HepG2 (cell line): ENCODE measurements at regions not wholly inside any gene's neighbourhood (a gene's known extent, or its start where the extent isn't known, plus 50 kb on each side); places are given as distances from the start of the nearest gene placed in this dataset.

Experiments
- AGO2 ChIP-seq: fragments of 200-400 bp; formaldehyde crosslinking; optimal IDR thresholded peaks from 2 replicates; pipeline ENCODE3; 2017; ENCODE audit warnings: mild to moderate bottlenecking, low read depth, low read length, moderate library complexity
- ATF6 ChIP-seq: sonication (generic); formaldehyde crosslinking; conservative IDR thresholded peaks from 2 replicates; pipeline ENCODE4 v1.4.0; 2020; ENCODE audit warnings: missing genetic modification reagents
- ATM ChIP-seq: fragments of 450-650 bp; IDR thresholded peaks from 2 replicates; pipeline ENCODE4 v1.7.1; 2017; ENCODE audit warnings: mild to moderate bottlenecking, borderline replicate concordance
- CBFB ChIP-seq: sonication (generic); formaldehyde crosslinking; IDR thresholded peaks from 2 replicates; pipeline ENCODE4 v1.4.0; 2020; ENCODE audit warnings: missing genetic modification reagents
- CC2D1A ChIP-seq: sonication (generic); formaldehyde crosslinking; IDR thresholded peaks from 2 replicates; pipeline ENCODE4 v1.8.1; 2023; ENCODE audit warnings: mild to moderate bottlenecking, missing genetic modification reagents
- DDIT3 ChIP-seq: sonication (generic); formaldehyde crosslinking; IDR thresholded peaks from 2 replicates; pipeline ENCODE4 v1.4.0; 2020; ENCODE audit warnings: mild to moderate bottlenecking, missing genetic modification reagents
- FOXA3 ChIP-seq: IDR thresholded peaks from 2 replicates; pipeline ENCODE4 v1.6.1; 2016; ENCODE audit warnings: missing genetic modification reagents, missing compliant biosample characterization
- GLI4 ChIP-seq: sonication (generic); formaldehyde crosslinking; IDR thresholded peaks from 2 replicates; pipeline ENCODE4 v1.5.1; 2020; ENCODE audit warnings: missing genetic modification reagents, mild to moderate bottlenecking, moderate library complexity, borderline replicate concordance
- GZF1 ChIP-seq: sonication (generic); formaldehyde crosslinking; IDR thresholded peaks from 2 replicates; pipeline ENCODE4 v1.5.1; 2020; ENCODE audit warnings: mild to moderate bottlenecking, missing genetic modification reagents
- KDM1A ChIP-seq: IDR thresholded peaks from 2 replicates; pipeline ENCODE4 v1.6.1; 2016; ENCODE audit warnings: missing compliant biosample characterization
- KDM6A ChIP-seq: IDR thresholded peaks from 2 replicates; pipeline ENCODE4 v1.6.1; 2016; ENCODE audit warnings: low read depth
- MAFK ChIP-seq, 2 experiments: IDR thresholded peaks in 1 of 2; conservative IDR thresholded peaks in 1 of 2; 2 replicates each; pipeline ENCODE4 v1.6.1; 2011; ENCODE audit warnings: improper control_type of control experiment in 2 of 2, low read length in 2 of 2
- MIXL1 ChIP-seq: IDR thresholded peaks from 2 replicates; pipeline ENCODE4 v1.6.1; 2016
- NR2C2 ChIP-seq: sonication (generic); formaldehyde crosslinking; IDR thresholded peaks from 2 replicates; pipeline ENCODE4 v1.4.0; 2020; ENCODE audit warnings: missing genetic modification reagents, mild to moderate bottlenecking, moderate library complexity, borderline replicate concordance
- PREB ChIP-seq: sonication (generic); formaldehyde crosslinking; IDR thresholded peaks from 2 replicates; pipeline ENCODE4 v1.4.0; 2020; ENCODE audit warnings: missing genetic modification reagents
- TCF7 ChIP-seq: sonication (generic); IDR thresholded peaks from 2 replicates; pipeline ENCODE4 v1.6.1; 2016; ENCODE audit warnings: antibody characterized with exemption, low read depth
- TOE1 ChIP-seq: sonication (generic); formaldehyde crosslinking; IDR thresholded peaks from 2 replicates; pipeline ENCODE4 v1.4.0; 2020; ENCODE audit warnings: mild to moderate bottlenecking, missing genetic modification reagents
- ZBTB21 ChIP-seq: sonication (generic); formaldehyde crosslinking; IDR thresholded peaks from 2 replicates; pipeline ENCODE4 v1.4.0; 2020; ENCODE audit warnings: missing genetic modification reagents
- ZBTB38 ChIP-seq: sonication (generic); formaldehyde crosslinking; IDR thresholded peaks from 2 replicates; pipeline ENCODE4 v1.5.1; 2020; ENCODE audit warnings: mild to moderate bottlenecking, missing genetic modification reagents
- ZFP62 ChIP-seq: sonication (generic); formaldehyde crosslinking; IDR thresholded peaks from 2 replicates; pipeline ENCODE4 v1.4.0; 2020; ENCODE audit warnings: missing genetic modification reagents
- ZNF160 ChIP-seq: sonication (generic); formaldehyde crosslinking; IDR thresholded peaks from 2 replicates; pipeline ENCODE4 v1.8.0; 2022; ENCODE audit warnings: mild to moderate bottlenecking, inconsistent platforms, missing genetic modification reagents
- ZNF17 ChIP-seq: sonication (generic); formaldehyde crosslinking; IDR thresholded peaks from 2 replicates; pipeline ENCODE4 v1.5.0; 2020; ENCODE audit warnings: mild to moderate bottlenecking, missing genetic modification reagents
- ZNF260 ChIP-seq: sonication (generic); formaldehyde crosslinking; IDR thresholded peaks from 2 replicates; pipeline ENCODE4 v1.4.0; 2020; ENCODE audit warnings: missing genetic modification reagents, low read depth, mild to moderate bottlenecking, borderline replicate concordance
- ZNF382 ChIP-seq: sonication (generic); formaldehyde crosslinking; IDR thresholded peaks from 2 replicates; pipeline ENCODE4 v1.5.0; 2020; ENCODE audit warnings: missing genetic modification reagents, mild to moderate bottlenecking, borderline replicate concordance
- ZNF451 ChIP-seq: sonication (generic); formaldehyde crosslinking; IDR thresholded peaks from 2 replicates; pipeline ENCODE4 v1.5.0; 2020; ENCODE audit warnings: mild to moderate bottlenecking, missing genetic modification reagents
- TF ChIP-seq, protein P1 (sequence below): sonication (generic); formaldehyde crosslinking; IDR thresholded peaks from 2 replicates; pipeline ENCODE4 v1.4.0; 2020; ENCODE audit warnings: mild to moderate bottlenecking, missing genetic modification reagents, borderline replicate concordance
- TF ChIP-seq, protein P2 (sequence below): IDR thresholded peaks from 2 replicates; pipeline ENCODE4 v1.6.1; 2016; ENCODE audit warnings: control low read depth

DNA sequence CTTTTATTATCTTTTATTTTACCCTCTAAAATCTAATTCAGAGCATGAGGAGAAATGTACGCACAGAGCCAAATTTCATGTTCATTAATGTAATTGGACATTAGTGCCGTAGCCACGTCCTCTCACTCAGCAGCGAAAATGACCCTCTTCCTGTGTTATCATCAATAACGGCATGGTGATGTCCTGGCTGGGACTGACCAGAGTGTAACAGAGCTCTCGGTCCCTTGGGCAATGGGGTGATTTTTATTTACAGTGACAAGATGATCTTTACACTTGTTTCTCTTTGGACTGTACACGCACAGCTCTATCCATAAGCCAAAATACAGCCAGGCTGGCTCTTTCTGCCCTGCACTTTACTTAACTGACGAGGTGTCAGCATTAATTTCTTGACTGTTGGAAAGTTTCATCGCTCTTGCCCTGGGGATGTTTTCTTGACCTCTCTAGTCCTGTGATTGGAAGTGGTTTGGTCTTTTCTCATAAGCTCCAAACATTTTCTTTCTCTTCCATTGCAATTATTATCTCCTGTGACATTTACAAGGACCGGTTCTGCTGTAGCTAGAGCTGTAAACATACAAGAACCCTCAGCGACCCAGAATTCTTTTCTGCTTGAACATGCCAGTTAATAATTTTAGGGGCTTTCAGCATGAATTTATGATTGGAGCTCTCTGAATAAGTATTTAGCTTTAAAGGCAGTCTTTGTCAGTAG is 308.0 kb upstream of the PIK3C3 start (continued):
- TF ChIP-seq ZBTB21 (CRISPR knock-in tag), result no peak
- no peak for TF ChIP-seq ZNF17 (CRISPR knock-in tag)
- no peak for TF ChIP-seq CBFB (CRISPR knock-in tag)
- TF ChIP-seq PREB (CRISPR knock-in tag), result no peak
- no peak for TF ChIP-seq KDM1A (CRISPR knock-in tag)
- TF ChIP-seq GZF1 (CRISPR knock-in tag), result no peak
- no peak for TF ChIP-seq ZNF382 (CRISPR knock-in tag)
- no peak for TF ChIP-seq KDM6A (CRISPR knock-in tag)
- TF ChIP-seq ATF6 (CRISPR knock-in tag), result no peak
- TF ChIP-seq MIXL1, result 0 out of 2 replicates have a peak, but pooled peaks have one; percentile 18
- TF ChIP-seq MAFK (conservative IDR thresholded peaks at IDR 0.05 in 1 of 2, IDR thresholded peaks at IDR 0.05 in 1 of 2; ENCODE audit: low read length in 2 of 2), result 0 out of 4 replicates have a peak, but pooled peaks of 1 of the 2 experiments have one; percentile 28
- no peak for TF ChIP-seq TOE1 (CRISPR knock-in tag)
- TF ChIP-seq CC2D1A (CRISPR knock-in tag), result no peak
- no peak for TF ChIP-seq NR2C2
- TF ChIP-seq DDIT3 (CRISPR knock-in tag), result no peak
- TF ChIP-seq TCF7, result no peak
- TF ChIP-seq FOXA3, result 0 out of 2 replicates have a peak, but pooled peaks have one; percentile 10
- no peak for TF ChIP-seq AGO2
- TF ChIP-seq, protein P1, sequence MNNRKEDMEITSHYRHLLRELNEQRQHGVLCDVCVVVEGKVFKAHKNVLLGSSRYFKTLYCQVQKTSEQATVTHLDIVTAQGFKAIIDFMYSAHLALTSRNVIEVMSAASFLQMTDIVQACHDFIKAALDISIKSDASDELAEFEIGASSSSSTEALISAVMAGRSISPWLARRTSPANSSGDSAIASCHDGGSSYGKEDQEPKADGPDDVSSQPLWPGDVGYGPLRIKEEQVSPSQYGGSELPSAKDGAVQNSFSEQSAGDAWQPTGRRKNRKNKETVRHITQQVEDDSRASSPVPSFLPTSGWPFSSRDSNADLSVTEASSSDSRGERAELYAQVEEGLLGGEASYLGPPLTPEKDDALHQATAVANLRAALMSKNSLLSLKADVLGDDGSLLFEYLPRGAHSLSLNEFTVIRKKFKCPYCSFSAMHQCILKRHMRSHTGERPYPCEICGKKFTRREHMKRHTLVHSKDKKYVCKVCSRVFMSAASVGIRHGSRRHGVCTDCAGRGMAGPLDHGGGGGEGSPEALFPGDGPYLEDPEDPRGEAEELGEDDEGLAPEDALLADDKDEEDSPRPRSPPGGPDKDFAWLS (CRISPR knock-in tag), result no peak
- no peak for TF ChIP-seq ZFP62 (CRISPR knock-in tag)
- no peak for TF ChIP-seq ZNF160 (CRISPR knock-in tag)
- TF ChIP-seq ZNF451, result no peak
- no peak for TF ChIP-seq GLI4 (CRISPR knock-in tag)
- TF ChIP-seq ZBTB38 (CRISPR knock-in tag), result no peak
- no peak for TF ChIP-seq ZNF260 (CRISPR knock-in tag)
- TF ChIP-seq, protein P2, sequence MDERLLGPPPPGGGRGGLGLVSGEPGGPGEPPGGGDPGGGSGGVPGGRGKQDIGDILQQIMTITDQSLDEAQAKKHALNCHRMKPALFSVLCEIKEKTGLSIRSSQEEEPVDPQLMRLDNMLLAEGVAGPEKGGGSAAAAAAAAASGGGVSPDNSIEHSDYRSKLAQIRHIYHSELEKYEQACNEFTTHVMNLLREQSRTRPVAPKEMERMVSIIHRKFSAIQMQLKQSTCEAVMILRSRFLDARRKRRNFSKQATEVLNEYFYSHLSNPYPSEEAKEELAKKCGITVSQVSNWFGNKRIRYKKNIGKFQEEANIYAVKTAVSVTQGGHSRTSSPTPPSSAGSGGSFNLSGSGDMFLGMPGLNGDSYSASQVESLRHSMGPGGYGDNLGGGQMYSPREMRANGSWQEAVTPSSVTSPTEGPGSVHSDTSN, result no peak
- TF ChIP-seq ATM, result no peak
